GM18517 (cell line): ENCODE measurements at regions not wholly inside any gene's neighbourhood (a gene's known extent, or its start where the extent isn't known, plus 50 kb on each side); places are given as distances from the start of the nearest gene placed in this dataset.
"Not testable (repeated sequence)": the region's sequence is repeated elsewhere in the genome, so short reads cannot be mapped to it uniquely, and the experiment has no call there.

Experiments used
- ATAC-seq: cut with Tn5 transposase; IDR thresholded peaks from one replicate; pipeline ENCODE4 v1.9.1; 2021; ENCODE audit warnings: mild to moderate bottlenecking, moderate library complexity; ENCODE audit not compliant: unreplicated experiment

DNA sequence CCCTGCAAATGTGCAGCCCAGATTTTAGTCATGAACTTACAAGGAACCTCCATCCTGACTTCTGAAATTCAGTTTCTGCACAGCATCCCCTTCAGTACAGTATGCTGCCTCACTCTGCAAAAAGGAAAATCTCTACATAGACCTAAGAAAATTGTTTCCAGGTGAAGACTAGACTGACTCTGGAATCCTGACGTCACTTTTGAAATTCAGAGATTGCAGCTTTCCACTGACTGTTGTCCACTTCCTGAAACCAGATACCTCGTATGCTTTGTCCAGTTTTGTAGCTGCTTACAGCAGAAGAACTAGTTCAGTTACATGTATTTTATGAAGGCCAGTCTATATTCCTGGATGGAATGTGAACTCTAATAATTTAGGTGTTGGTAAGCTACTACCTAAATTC, 629.3 kb upstream of the ST8SIA4 start:
- ATAC-seq = no peak

DNA sequence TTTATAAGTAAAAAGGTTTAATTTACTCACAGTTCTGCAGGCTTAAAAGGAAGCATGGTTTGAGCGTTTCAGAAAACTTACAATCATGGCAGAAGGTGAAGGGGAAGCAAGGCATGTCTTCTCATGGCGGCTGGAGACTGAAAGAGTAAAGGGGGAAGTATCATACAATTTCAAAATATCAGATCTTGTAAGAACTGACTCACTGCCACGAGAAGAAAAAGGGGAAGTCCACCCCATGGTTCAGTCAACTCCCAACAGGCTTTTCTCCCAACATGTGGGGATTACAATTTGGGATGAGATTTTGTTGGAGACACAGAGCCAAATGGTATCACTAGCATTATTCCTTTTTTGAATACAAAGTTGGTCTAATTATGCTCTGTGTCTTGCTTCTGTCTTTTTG, 627.9 kb upstream of the ST8SIA4 start:
- ATAC-seq = no peak

GRCh38 chr5:101529094-101529493, 626.0 kb upstream of the ST8SIA4 start:
- ATAC-seq = not testable (repeated sequence)

GRCh38 chr5:101520417-101520816, 617.3 kb upstream of the ST8SIA4 start:
- no peak for ATAC-seq

GRCh38 chr5:101517795-101518194, 614.7 kb upstream of the ST8SIA4 start:
- no peak for ATAC-seq

DNA sequence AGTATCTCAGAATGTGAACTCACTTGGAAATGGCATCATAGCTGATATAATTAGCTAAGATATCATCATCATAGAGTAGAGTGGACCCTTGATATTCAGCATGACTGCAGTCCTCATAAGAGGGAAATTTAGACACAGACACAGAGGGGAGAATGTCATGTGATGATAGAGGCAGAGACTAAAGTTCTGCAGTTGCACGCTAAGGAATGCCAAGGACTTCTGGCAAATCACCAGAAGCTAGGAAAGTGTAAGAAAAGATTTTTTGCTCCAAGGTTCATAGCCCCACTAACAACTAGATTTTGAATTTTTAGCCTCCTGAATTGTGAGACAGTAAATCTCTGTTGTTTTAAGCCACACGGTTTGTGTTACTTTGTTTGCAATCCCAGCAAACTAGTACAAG, 612.6 kb upstream of the ST8SIA4 start:
- no peak for ATAC-seq

- ATAC-seq = no peak
Measured at GRCh38 chr5:101505891-101506570, 602.9 kb upstream of the ST8SIA4 start.

GRCh38 chr5:101482931-101483330, 579.8 kb upstream of the ST8SIA4 start:
- ATAC-seq = no peak

DNA sequence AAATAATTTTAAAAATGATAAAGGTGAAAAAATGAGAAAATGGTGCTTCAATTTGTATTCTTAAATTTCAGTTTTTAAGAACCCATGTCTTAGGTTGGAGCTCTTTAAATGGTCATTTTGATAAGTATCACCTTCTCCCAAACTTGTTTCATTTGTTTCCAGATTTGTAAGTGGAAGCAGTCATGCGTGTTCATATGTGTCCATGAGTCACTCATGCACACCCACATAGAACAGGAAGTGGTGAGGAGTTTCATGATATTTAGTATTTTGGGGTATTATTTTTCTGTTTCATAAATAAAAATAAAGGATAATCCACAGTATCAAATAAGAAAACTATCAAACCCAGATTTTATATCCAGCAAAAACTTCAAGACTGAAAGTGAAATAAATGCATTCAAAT, 570.4 kb upstream of the ST8SIA4 start:
- no peak for ATAC-seq

DNA sequence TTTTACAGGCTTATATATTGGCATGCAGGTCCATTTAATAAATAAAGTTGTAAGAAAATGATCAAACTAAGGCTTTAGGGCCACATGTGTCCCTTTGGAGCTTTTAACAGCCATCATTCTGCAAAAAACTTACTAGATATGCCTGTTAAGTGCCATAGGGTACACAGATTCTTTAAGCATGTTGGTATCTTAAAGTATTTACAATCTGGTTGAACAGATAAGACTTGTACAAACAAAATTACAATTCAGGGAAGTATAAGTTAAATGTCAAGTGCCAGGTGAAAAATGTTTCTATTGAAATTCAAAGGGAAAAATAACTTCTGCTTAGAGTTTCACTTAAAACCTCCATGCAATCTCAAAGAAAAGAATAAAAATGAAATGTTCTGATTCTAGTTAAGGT, 558.4 kb upstream of the ST8SIA4 start:
- ATAC-seq = no peak

GRCh38 chr5:101458587-101458986, 555.5 kb upstream of the ST8SIA4 start:
- ATAC-seq = no peak

- no peak for ATAC-seq
Measured at GRCh38 chr5:101455851-101456250, 552.8 kb upstream of the ST8SIA4 start.

DNA sequence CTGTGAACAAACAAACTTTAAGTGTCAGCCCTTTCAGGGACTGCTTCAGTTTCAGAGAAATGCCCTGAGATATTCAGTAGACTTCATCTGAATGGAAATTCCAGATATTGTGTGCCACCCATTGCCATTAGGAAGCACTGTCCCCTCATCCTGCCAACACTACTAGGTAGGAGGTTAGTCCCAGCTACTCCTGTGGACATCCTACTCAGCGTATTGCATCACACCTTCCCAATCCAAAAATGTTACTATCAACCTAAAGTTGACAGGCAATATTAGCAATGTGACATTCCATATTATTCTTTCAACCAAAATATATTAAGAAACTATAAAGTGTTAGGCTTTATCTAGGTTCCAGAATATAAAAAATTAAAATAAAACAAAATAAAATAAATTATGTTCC, 552.0 kb upstream of the ST8SIA4 start:
- ATAC-seq = no peak

DNA sequence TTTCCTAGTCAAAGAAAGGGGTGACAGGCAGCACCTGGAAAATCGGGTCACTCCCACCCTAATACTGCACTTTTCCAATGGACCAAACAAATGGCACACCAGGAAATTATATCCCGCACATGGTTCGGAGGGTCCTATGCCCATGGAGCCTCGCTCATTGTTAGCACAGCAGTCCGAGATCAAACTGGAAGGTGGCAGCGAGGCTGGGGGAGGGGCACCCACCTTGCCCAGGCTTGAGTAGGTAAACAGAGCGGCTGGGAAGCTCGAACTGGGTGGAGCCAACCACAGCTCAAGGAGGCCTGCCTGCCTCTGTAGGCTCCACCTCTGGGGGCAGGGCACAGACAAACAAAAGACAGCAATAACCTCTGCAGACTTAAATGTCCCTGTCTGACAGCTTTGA, 539.2 kb upstream of the ST8SIA4 start:
- ATAC-seq = not testable (repeated sequence)

- no peak for ATAC-seq
Measured at GRCh38 chr5:101440173-101440572, 537.1 kb upstream of the ST8SIA4 start.

DNA sequence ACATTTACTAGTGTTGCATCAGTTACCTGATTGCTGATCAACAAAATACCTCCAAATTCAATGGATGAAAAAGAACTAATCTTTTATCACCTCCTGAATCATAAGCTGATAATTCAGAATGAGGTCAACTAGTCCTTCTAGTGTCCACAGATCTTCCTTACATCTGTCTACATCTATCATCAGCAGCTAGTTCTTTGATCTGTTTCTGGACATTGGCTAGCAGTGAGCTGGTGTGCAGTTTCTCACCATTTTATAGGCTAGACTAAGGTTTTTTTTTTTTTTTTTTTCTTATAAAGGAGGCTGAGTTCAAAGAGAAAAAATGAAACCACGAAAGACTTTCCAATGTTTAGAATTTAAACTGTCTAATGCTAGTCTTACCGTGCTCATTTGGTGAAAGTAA, 534.3 kb upstream of the ST8SIA4 start:
- no peak for ATAC-seq

- ATAC-seq = no peak
Measured at GRCh38 chr5:101435768-101436167, 532.7 kb upstream of the ST8SIA4 start.

GRCh38 chr5:101431201-101431600, 528.1 kb upstream of the ST8SIA4 start:
- no peak for ATAC-seq

DNA sequence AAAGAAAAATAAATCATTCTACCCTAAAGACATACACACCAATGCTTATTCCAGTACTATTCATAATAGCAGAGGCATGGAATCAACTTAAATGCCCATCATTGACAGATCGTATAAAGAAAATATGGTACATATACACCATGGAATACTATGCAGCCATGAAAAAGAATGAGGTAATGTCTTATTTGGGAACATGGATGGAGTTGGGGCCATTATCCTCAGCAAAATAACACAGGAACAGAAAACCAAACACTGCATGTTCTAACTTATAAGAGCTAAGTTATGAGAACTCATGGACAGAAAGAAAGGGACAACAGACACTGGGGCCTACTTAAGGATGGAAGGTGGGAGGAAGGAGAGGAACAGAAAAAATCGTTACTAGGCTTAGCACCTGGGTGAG, 527.5 kb upstream of the ST8SIA4 start:
- no peak for ATAC-seq

DNA sequence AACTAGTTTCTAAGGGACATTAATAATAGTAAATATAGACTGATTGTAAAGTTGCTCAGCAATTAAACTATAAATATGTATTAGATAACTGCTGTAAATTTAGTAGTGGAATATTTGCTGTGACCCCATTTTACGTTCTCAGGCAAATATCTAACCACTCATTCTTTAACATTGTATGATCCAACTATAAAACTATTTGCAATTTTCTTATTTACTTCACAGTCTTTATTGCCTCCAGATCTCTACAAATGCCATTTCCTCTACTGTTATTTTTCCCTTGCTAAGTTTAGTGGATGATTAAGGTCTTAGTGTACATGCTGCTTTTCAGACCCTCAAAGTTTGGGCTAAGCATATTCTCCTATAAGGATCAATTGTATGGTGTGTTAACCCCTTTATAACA, 526.2 kb upstream of the ST8SIA4 start:
- ATAC-seq = no peak

- no peak for ATAC-seq
Measured at GRCh38 chr5:101425339-101425859, 522.3 kb upstream of the ST8SIA4 start.

- ATAC-seq = no peak
Measured at GRCh38 chr5:101424530-101425175, 521.6 kb upstream of the ST8SIA4 start.

- no peak for ATAC-seq
Measured at GRCh38 chr5:101418713-101419118, 515.6 kb upstream of the ST8SIA4 start.
